SU-DHL-6 (cell line): ENCODE measurements at regions not wholly inside any gene's neighbourhood (a gene's known extent, or its start where the extent isn't known, plus 50 kb on each side); places are given as distances from the start of the nearest gene placed in this dataset.

Source experiments
- CTCF ChIP-seq: fragments of 200-600 bp; sonication (generic); IDR thresholded peaks from one replicate; pipeline ENCODE4 v1.5.1; 2017; ENCODE audit warnings: antibody characterized with exemption, mild to moderate bottlenecking, low read length, moderate library complexity; ENCODE audit not compliant: insufficient read depth, poor library complexity, severe bottlenecking
- EZH2phosphoT487 ChIP-seq: fragments of 200-600 bp; sonication (generic), shearing (Covaris generic); conservative IDR thresholded peaks from 2 replicates; pipeline ENCODE4 v1.6.1; 2018; ENCODE audit warnings: mild to moderate bottlenecking, antibody characterized with exemption, low read length, moderate library complexity, mixed read lengths

GRCh38 chr9:16328349-16328748, 542.1 kb downstream of the BNC2 start:
- no peak for TF ChIP-seq CTCF
- no peak for TF ChIP-seq EZH2phosphoT487
